Ovary (tissue), 7 donors: ENCODE measurements at regions not wholly inside any gene's neighbourhood (a gene's known extent, or its start where the extent isn't known, plus 50 kb on each side); places are given as distances from the start of the nearest gene placed in this dataset.

Source experiments
- DNase-seq, 5 donors: peaks; one replicate each; pipeline ENCODE4 v3.0.0-alpha.2; 2019 to 2020
- H3K27ac ChIP-seq, 2 donors: fragments of 200-600 bp; one replicate each; pipeline versions ENCODE4 v1.5.1 to v1.8.0; 2019 to 2022
- H3K27me3 ChIP-seq: fragments of 200-600 bp; one replicate; pipeline ENCODE4 v1.8.0; 2022
- H3K36me3 ChIP-seq: fragments of 200-600 bp; sonication (generic); one replicate; pipeline ENCODE4 v1.5.1; 2019
- H3K4me1 ChIP-seq: one replicate; pipeline ENCODE4 v1.8.1; 2013; ENCODE audit warnings: mild to moderate bottlenecking, moderate library complexity; ENCODE audit not compliant: insufficient read depth
- H3K4me3 ChIP-seq: fragments of 200-600 bp; sonication (generic); one replicate; pipeline ENCODE4 v1.5.1; 2017
- H3K9me3 ChIP-seq, 2 donors: fragments of 200-600 bp in 1 of 2; sonication (generic) in 1 of 2; one replicate each; pipeline versions ENCODE4 v1.5.1 to v1.8.1; 2013 to 2019; ENCODE audit warnings: mild to moderate bottlenecking in 1 of 2, moderate library complexity in 1 of 2
- CTCF ChIP-seq, 3 donors: fragments of 450-650 bp in 2 of 3; fragments of 200-600 bp in 1 of 3; IDR thresholded peaks; one replicate each; pipeline versions ENCODE4 v1.5.1 to v1.8.0; 2016 to 2022; ENCODE audit warnings: antibody characterized with exemption in 3 of 3, mild to moderate bottlenecking in 1 of 3
- EP300 ChIP-seq: sonication (generic); formaldehyde crosslinking; IDR thresholded peaks from one replicate; pipeline ENCODE4 v1.6.1; 2017; ENCODE audit warnings: antibody characterized with exemption
- POLR2A ChIP-seq: fragments of 450-650 bp; IDR thresholded peaks from one replicate; pipeline ENCODE4 v1.6.1; 2017; ENCODE audit warnings: antibody characterized with exemption, mild to moderate bottlenecking, moderate library complexity
- WGBS, 3 donors: extraction: QIAGEN DNeasy Blood & Tissue Kit in 1 of 3; methylation state at CpG; one replicate each; pipeline versions ENCODE4 v1.1.5 to v1.1.7; 2013 to 2017; 5-methylcytosine and 5-hydroxymethylcytosine counted together
- intact Hi-C, 4 donors: fragments of 100-400 bp; cut with DNase I; formaldehyde crosslinking; loops; one replicate each; pipeline versions ENCODE4 v1.11.0 to v1.15.1; 2022 to 2023
- donor health status: DM: no; HTN: no; CAD: no; lungs with moderate emphysema.
- donor health status: DM: no; HTN: no; CAD: no.
- donor health status: Bipolar disorder and iron deficiency.
- donor health status: DM: no; HTN: no; CAD: no.
- donor health status: DM: yes; HTN: yes; CAD: no.

DNA sequence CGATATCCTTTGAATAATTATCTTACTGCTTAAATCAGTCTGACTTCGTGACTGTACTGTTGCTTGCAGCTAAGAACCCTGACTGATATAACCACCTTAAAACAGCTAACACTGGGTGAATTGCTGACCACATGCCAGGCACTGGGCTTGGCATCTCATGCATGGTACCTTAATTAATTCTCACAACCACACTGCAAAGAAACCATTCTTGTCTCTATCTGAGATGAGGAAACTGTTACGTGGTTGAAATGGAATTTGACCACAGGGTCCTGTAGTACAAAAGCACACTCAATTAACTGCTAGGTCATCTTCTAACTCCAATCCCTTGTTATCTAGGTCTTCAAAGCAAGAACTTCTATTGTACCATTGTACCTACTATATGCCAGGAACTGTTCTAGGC is 92.7 kb upstream of the PRICKLE2 start:
- no peak overlapping the region for H3K27ac ChIP-seq
- WGBS, 3 donors: 92 to 97% (median 96%) methylated on average over 3 of the region's 3 CpGs
- no peaks in the 10 kb centered on the region for H3K36me3 ChIP-seq
- no peaks in the 10 kb centered on the region for H3K9me3 ChIP-seq
- H3K4me3 ChIP-seq: no peak overlapping the region
- TF ChIP-seq POLR2A (no peak), CTCF (IDR thresholded peaks at IDR 0.05) (no peak), EP300 (no peak)
- no peaks in the 10 kb centered on the region for H3K27me3 ChIP-seq
- H3K4me1 ChIP-seq: no peaks in the 10 kb centered on the region
- DNase-seq: no peak
- intact Hi-C loops: no loop called here

- Histone ChIP-seq H3K9me3 (no peaks in the 10 kb centered on the region), H3K4me1 (no peaks in the 10 kb centered on the region), H3K36me3 (no peaks in the 10 kb centered on the region), H3K4me3 (no peak overlapping the region), H3K27me3 (no peaks in the 10 kb centered on the region), H3K27ac (no peak overlapping the region)
- intact Hi-C loops: no loop called here
- no peak for DNase-seq
- 86 to 98% (median 93%) methylated on average over 4 of the region's 4 CpGs for WGBS, 3 donors
- TF ChIP-seq POLR2A: no peak
- no peak for TF ChIP-seq CTCF (IDR thresholded peaks at IDR 0.05)
- TF ChIP-seq EP300: no peak
Measured at GRCh38 chr3:64316971-64317370, 91.7 kb upstream of the PRICKLE2 start.

DNA sequence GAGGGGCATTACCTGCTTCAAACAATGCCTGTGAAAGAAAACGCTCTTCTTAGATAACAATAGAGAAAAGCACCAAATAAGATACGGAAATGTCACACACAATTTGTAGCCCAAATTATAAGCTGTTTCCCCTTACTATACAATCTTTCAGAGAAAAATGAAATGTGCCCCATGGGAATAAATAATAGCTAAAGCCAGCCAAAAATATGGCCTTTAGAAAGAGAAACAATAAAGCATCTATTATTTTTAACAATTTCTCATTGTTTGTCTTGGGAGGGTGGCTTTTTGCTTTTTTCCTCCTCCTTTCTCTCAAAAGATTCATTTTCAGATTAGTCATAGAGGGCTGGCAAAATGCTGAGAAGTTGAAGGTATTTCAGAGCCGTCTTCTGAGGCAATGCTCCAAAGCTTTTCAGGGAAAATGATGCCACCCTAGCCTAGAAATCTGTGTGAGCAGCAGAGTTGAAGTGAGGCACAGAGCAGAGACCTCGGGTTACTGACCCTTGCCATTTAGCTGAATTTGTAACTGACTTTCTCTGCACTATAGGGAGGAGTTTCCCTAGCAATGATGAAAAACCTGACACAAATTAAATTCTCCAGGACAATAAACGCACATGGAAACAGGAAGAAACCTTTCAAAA is 86.3 kb upstream of the PRICKLE2 start:
- H3K27ac ChIP-seq: no peak overlapping the region
- TF ChIP-seq EP300 (no peak), POLR2A (no peak)
- intact Hi-C loops: no loop called here
- H3K36me3 ChIP-seq: no peaks in the 10 kb centered on the region
- no peaks in the 10 kb centered on the region for H3K27me3 ChIP-seq
- 47 to 60% (median 55%) methylated on average over 5 of the region's 5 CpGs for whole genome bisulfite sequencing, 3 donors
- H3K4me1 ChIP-seq: no peaks in the 10 kb centered on the region
- H3K4me3 ChIP-seq: no peak overlapping the region
- H3K9me3 ChIP-seq: no peaks in the 10 kb centered on the region
- no peak for DNase-seq

GRCh38 chr3:64308931-64309330 is 83.7 kb upstream of the PRICKLE2 start:
- DNase-seq: no peak
- Histone ChIP-seq H3K9me3 (no peaks in the 10 kb centered on the region), H3K27ac (no peak overlapping the region), H3K36me3 (no peaks in the 10 kb centered on the region), H3K27me3 (no peaks in the 10 kb centered on the region), H3K4me1 (peaks cover 2% of the 10 kb centered on the region), H3K4me3 (no peak overlapping the region)
- intact Hi-C loops: no loop called here
- 95 to 100% (median 96%) methylated on average over 1 of the region's 1 CpG for WGBS, 3 donors
- TF ChIP-seq POLR2A: no peak
- TF ChIP-seq EP300: no peak
- no peak for TF ChIP-seq CTCF (IDR thresholded peaks at IDR 0.05)

DNA sequence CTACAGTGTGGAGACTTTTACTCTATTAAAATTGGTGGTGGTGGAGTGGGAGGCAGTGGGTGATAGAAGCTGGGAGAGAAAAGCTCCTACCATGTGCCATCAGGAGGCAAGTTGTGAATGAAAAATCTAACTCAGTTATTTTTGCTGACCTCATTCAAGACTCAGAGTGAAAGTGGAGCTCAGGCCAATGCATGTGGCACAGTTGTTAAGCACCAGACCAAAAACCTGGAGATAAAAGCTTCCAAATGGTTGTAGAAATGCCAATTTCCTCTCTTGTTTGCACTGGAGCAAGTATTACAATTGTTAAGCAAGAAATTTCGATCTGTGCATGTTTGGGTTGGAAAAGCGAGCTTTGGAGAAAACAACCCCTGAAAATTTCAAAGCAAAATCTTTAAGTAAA is 81.5 kb upstream of the PRICKLE2 start:
- no peaks in the 10 kb centered on the region for H3K9me3 ChIP-seq

More for the DNA sequence above, 81.5 kb upstream of the PRICKLE2 start:
- peak overlapping the region in 1 of 2 donors; percentile 11 for H3K27ac ChIP-seq
- no peak overlapping the region for H3K4me3 ChIP-seq
- DNase-seq: peak in 1 of 5 donors; percentile 31
- H3K27me3 ChIP-seq: no peaks in the 10 kb centered on the region
- H3K36me3 ChIP-seq: no peaks in the 10 kb centered on the region
- peaks cover 2% of the 10 kb centered on the region for H3K4me1 ChIP-seq
- WGBS, 3 donors: 21 to 31% (median 26%) methylated on average over 2 of the region's 2 CpGs
- TF ChIP-seq EP300 (no peak), CTCF (IDR thresholded peaks at IDR 0.05) (no peak), POLR2A (no peak)
- intact Hi-C loops: no loop called here
